H1 (cell line): ENCODE measurements at regions not wholly inside any gene's neighbourhood (a gene's known extent, or its start where the extent isn't known, plus 50 kb on each side); places are given as distances from the start of the nearest gene placed in this dataset.

Experiments used
- CEBPB ChIP-seq: IDR thresholded peaks from 2 replicates; pipeline ENCODE4 v1.6.1; 2012; ENCODE audit warnings: low read depth, low read length
- EGR1 ChIP-seq: IDR thresholded peaks from 2 replicates; pipeline ENCODE4 v1.6.1; 2011; ENCODE audit warnings: low read depth, low read length, borderline replicate concordance
- POLR2A ChIP-seq, 2 experiments: IDR thresholded peaks; 1 replicate in 1 of 2; 2 replicates in 1 of 2; pipeline ENCODE4 v1.6.1; 2011; ENCODE audit warnings: low read depth in 2 of 2, low read length in 2 of 2, mild to moderate bottlenecking in 2 of 2; ENCODE audit errors: control extremely low read depth in 1 of 2
- RBBP5 ChIP-seq: IDR thresholded peaks from 2 replicates; pipeline ENCODE4 v1.7.1; 2012; ENCODE audit warnings: low read depth, mild to moderate bottlenecking, inconsistent platforms, low read length, moderate library complexity, borderline replicate concordance
- RNF2 ChIP-seq: fragments of 200-900, 300-1000 bp; sonication (generic); IDR thresholded peaks from 2 replicates; pipeline ENCODE4 v1.7.1; 2016; ENCODE audit warnings: borderline replicate concordance, low read depth, mild to moderate bottlenecking, antibody characterized with exemption, low read length; ENCODE audit not compliant: poor library complexity, severe bottlenecking; ENCODE audit errors: missing control alignments
- RXRA ChIP-seq: IDR thresholded peaks from 2 replicates; pipeline ENCODE4 v1.6.1; 2011; ENCODE audit warnings: low read depth, mild to moderate bottlenecking, low read length, moderate library complexity; ENCODE audit not compliant: insufficient read depth
- SP1 ChIP-seq: IDR thresholded peaks from 2 replicates; pipeline ENCODE4 v1.6.1; 2011; ENCODE audit warnings: low read depth, low read length
- SP2 ChIP-seq: IDR thresholded peaks from 2 replicates; pipeline ENCODE4 v1.6.1; 2012; ENCODE audit warnings: mild to moderate bottlenecking, low read length, inconsistent platforms
- TCF12 ChIP-seq: IDR thresholded peaks from 2 replicates; pipeline ENCODE4 v1.6.1; 2011; ENCODE audit warnings: low read depth, mild to moderate bottlenecking, low read length
- TEAD4 ChIP-seq: IDR thresholded peaks from 2 replicates; pipeline ENCODE4 v1.6.1; 2012; ENCODE audit warnings: low read depth, low read length, inconsistent platforms, mixed read lengths
- TF ChIP-seq, protein P1 (sequence below), 3 experiments: IDR thresholded peaks; 1 replicate in 2 of 3; 2 replicates in 1 of 3; pipeline versions ENCODE4 v1.5.1 to v1.6.1; 2011; ENCODE audit warnings: low read length in 3 of 3, mild to moderate bottlenecking in 3 of 3, inconsistent platforms in 2 of 3, low read depth in 1 of 3, moderate library complexity in 1 of 3; ENCODE audit not compliant: insufficient read depth in 1 of 3; ENCODE audit errors: control extremely low read depth in 1 of 3

DNA sequence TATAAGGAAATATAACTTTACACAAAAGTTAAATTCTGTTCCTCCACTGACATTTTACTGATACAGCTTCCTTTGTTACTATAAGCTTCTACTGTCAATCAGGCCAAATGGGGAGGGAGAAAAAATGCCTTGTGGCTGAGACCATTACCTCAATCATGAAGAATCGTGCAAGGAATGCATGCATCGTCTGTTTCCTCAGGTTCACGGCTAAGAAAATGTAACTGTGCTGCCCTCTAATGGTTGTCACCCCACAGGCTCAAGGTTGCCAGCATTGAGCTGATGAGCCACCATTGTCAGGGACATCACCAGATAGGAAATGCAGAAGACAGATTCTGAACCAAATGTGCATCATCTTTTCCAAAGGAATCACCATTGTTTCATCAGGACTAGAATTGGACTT is 426.9 kb downstream of the CDH2 start (continued):
- TF ChIP-seq, protein P1, sequence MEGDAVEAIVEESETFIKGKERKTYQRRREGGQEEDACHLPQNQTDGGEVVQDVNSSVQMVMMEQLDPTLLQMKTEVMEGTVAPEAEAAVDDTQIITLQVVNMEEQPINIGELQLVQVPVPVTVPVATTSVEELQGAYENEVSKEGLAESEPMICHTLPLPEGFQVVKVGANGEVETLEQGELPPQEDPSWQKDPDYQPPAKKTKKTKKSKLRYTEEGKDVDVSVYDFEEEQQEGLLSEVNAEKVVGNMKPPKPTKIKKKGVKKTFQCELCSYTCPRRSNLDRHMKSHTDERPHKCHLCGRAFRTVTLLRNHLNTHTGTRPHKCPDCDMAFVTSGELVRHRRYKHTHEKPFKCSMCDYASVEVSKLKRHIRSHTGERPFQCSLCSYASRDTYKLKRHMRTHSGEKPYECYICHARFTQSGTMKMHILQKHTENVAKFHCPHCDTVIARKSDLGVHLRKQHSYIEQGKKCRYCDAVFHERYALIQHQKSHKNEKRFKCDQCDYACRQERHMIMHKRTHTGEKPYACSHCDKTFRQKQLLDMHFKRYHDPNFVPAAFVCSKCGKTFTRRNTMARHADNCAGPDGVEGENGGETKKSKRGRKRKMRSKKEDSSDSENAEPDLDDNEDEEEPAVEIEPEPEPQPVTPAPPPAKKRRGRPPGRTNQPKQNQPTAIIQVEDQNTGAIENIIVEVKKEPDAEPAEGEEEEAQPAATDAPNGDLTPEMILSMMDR (IDR thresholded peaks at IDR 0.05; ENCODE audit: control extremely low read depth in 1 of 3, insufficient read depth in 1 of 3, low read depth in 1 of 3, low read length in 3 of 3), result peak; percentile 66 to 98 (median 89)
- TF ChIP-seq SP2 (no peak), RBBP5 (no peak), CEBPB (no peak), SP1 (no peak), TCF12 (no peak), POLR2A (IDR thresholded peaks at IDR 0.05; ENCODE audit: control extremely low read depth in 1 of 2, low read depth in 2 of 2, low read length in 2 of 2) (no peak), EGR1 (no peak), RNF2 (no peak), TEAD4 (peak; percentile 91), RXRA (no peak)
